HEK293 (cell line): ENCODE measurements at regions not wholly inside any gene's neighbourhood (a gene's known extent, or its start where the extent isn't known, plus 50 kb on each side); places are given as distances from the start of the nearest gene placed in this dataset.

Source experiments
- CTCF ChIA-PET: fragments of 350-600 bp; formaldehyde crosslinking; extraction: SDS; loops from one replicate; lab custom pipeline; 2021; ENCODE audit warnings: antibody characterized with exemption; lab: Yijun Ruan, JAX
- POLR2A ChIA-PET: fragments of 300-600 bp; formaldehyde crosslinking; extraction: SDS; loops from one replicate; lab custom pipeline; 2020; ENCODE audit warnings: antibody characterized with exemption, inconsistent platforms; lab: Yijun Ruan, JAX
- H3K27ac ChIP-seq: fragments of 200-500 bp; sonication (Bioruptor generic); 2 replicates; pipeline ENCODE4 v1.5.1; 2014; ENCODE audit warnings: low read depth, low read length, control low read depth, inconsistent platforms; ENCODE audit errors: extremely low read depth
- H3K36me3 ChIP-seq, 2 experiments: fragments of 200-500 bp in 1 of 2; sonication (Bioruptor generic) in 1 of 2; 1 replicate in 1 of 2; 2 replicates in 1 of 2; pipeline ENCODE4 v1.5.1; 2014 to 2017; ENCODE audit warnings: inconsistent platforms in 2 of 2, low read length in 2 of 2; ENCODE audit not compliant: control insufficient read depth in 2 of 2, insufficient read depth in 1 of 2
- H3K4me1 ChIP-seq: fragments of 200-500 bp; sonication (Bioruptor generic); 2 replicates; pipeline ENCODE4 v1.5.1; 2014; ENCODE audit warnings: mild to moderate bottlenecking, low read length, inconsistent platforms; ENCODE audit not compliant: control insufficient read depth, insufficient read depth
- H3K4me3 ChIP-seq: 2 replicates; pipeline ENCODE4 v1.5.1; 2011; ENCODE audit warnings: low read depth, mild to moderate bottlenecking, control low read depth, low read length, moderate library complexity
- H3K9me3 ChIP-seq: fragments of 200-500 bp; sonication (Bioruptor generic); 2 replicates; pipeline ENCODE4 v1.5.1; 2014; ENCODE audit warnings: low read depth, low read length, inconsistent platforms; ENCODE audit not compliant: control insufficient read depth, insufficient read depth
- BCL11A ChIP-seq: fragments of 450-650 bp; formaldehyde crosslinking; IDR thresholded peaks from 2 replicates; pipeline ENCODE4 v1.5.1; 2016; ENCODE audit warnings: low read depth, missing biosample characterization, missing genetic modification characterization
- ELK4 ChIP-seq: IDR thresholded peaks from 2 replicates; pipeline ENCODE4 v1.6.1; 2011; ENCODE audit warnings: mild to moderate bottlenecking, low read depth, low read length, borderline replicate concordance
- GLIS2 ChIP-seq: fragments of 450-650 bp; formaldehyde crosslinking; IDR thresholded peaks from 2 replicates; pipeline ENCODE4 v1.5.1; 2016; ENCODE audit warnings: missing biosample characterization, missing genetic modification characterization
- KLF1 ChIP-seq: fragments of 450-650 bp; formaldehyde crosslinking; IDR thresholded peaks from 2 replicates; pipeline ENCODE4 v1.5.1; 2016; ENCODE audit warnings: missing biosample characterization, missing genetic modification characterization
- KLF17 ChIP-seq: fragments of 450-650 bp; formaldehyde crosslinking; IDR thresholded peaks from 2 replicates; pipeline ENCODE4 v1.5.1; 2016; ENCODE audit warnings: missing biosample characterization, missing genetic modification characterization
- SCRT2 ChIP-seq: fragments of 450-650 bp; formaldehyde crosslinking; IDR thresholded peaks from 2 replicates; pipeline ENCODE4 v1.5.1; 2016; ENCODE audit warnings: missing biosample characterization, missing genetic modification characterization
- SETDB1 ChIP-seq: IDR thresholded peaks from one replicate; pipeline ENCODE4 v1.6.1; 2017; ENCODE audit warnings: mild to moderate bottlenecking, low read length, moderate library complexity, mixed read lengths; ENCODE audit not compliant: insufficient read length
- YY2 ChIP-seq: fragments of 450-650 bp; formaldehyde crosslinking; IDR thresholded peaks from 2 replicates; pipeline ENCODE4 v1.5.1; 2016; ENCODE audit warnings: missing biosample characterization, missing genetic modification characterization
- ZBTB17 ChIP-seq: fragments of 450-650 bp; formaldehyde crosslinking; IDR thresholded peaks from 2 replicates; pipeline ENCODE4 v1.5.1; 2016; ENCODE audit warnings: missing biosample characterization, missing genetic modification characterization
- ZBTB20 ChIP-seq: fragments of 450-650 bp; formaldehyde crosslinking; IDR thresholded peaks from 2 replicates; pipeline ENCODE4 v1.5.1; 2016; ENCODE audit warnings: missing biosample characterization, missing genetic modification characterization
- ZBTB26 ChIP-seq: fragments of 450-650 bp; formaldehyde crosslinking; optimal IDR thresholded peaks from 2 replicates; pipeline ENCODE3; 2016; ENCODE audit warnings: missing biosample characterization, mild to moderate bottlenecking, missing genetic modification characterization
- ZBTB8A ChIP-seq: fragments of 450-650 bp; formaldehyde crosslinking; IDR thresholded peaks from 2 replicates; pipeline ENCODE4 v1.5.1; 2016; ENCODE audit warnings: missing biosample characterization, missing genetic modification characterization
- ZNF121 ChIP-seq: fragments of 450-650 bp; formaldehyde crosslinking; IDR thresholded peaks from 2 replicates; pipeline ENCODE4 v1.5.1; 2016; ENCODE audit warnings: missing biosample characterization, missing genetic modification characterization
- ZNF138 ChIP-seq: fragments of 450-650 bp; formaldehyde crosslinking; IDR thresholded peaks from 2 replicates; pipeline ENCODE4 v1.5.1; 2016; ENCODE audit warnings: missing biosample characterization, missing genetic modification characterization, borderline replicate concordance
- ZNF214 ChIP-seq: fragments of 450-650 bp; formaldehyde crosslinking; IDR thresholded peaks from 2 replicates; pipeline ENCODE4 v1.5.1; 2017; ENCODE audit warnings: missing biosample characterization, mild to moderate bottlenecking, missing genetic modification characterization, borderline replicate concordance
- ZNF274 ChIP-seq, 2 experiments: fragments of 200-500 bp in 1 of 2; fragments of 450-650 bp in 1 of 2; sonication (Bioruptor generic) in 1 of 2; formaldehyde crosslinking in 1 of 2; IDR thresholded peaks; 2 replicates each; pipeline versions ENCODE4 v1.5.1 to v1.6.1; 2014 to 2016; ENCODE audit warnings: borderline replicate concordance in 1 of 2, inconsistent platforms in 1 of 2, low read length in 1 of 2, missing biosample characterization in 1 of 2, missing genetic modification characterization in 1 of 2
- ZNF423 ChIP-seq: fragments of 450-650 bp; formaldehyde crosslinking; IDR thresholded peaks from 2 replicates; pipeline ENCODE4 v1.5.1; 2016; ENCODE audit warnings: missing biosample characterization, missing genetic modification characterization
- ZNF48 ChIP-seq: fragments of 450-650 bp; formaldehyde crosslinking; IDR thresholded peaks from 2 replicates; pipeline ENCODE4 v1.5.1; 2016; ENCODE audit warnings: missing biosample characterization, missing genetic modification characterization
- ZNF488 ChIP-seq: fragments of 450-650 bp; formaldehyde crosslinking; IDR thresholded peaks from 2 replicates; pipeline ENCODE4 v1.5.1; 2016; ENCODE audit warnings: missing biosample characterization, missing genetic modification characterization
- ZNF624 ChIP-seq: fragments of 450-650 bp; formaldehyde crosslinking; IDR thresholded peaks from 2 replicates; pipeline ENCODE4 v1.5.1; 2017; ENCODE audit warnings: missing biosample characterization, missing genetic modification characterization
- ZNF843 ChIP-seq: fragments of 450-650 bp; formaldehyde crosslinking; IDR thresholded peaks from 2 replicates; pipeline ENCODE4 v1.5.1; 2016; ENCODE audit warnings: missing biosample characterization, missing genetic modification characterization
- ZSCAN18 ChIP-seq: fragments of 450-650 bp; formaldehyde crosslinking; IDR thresholded peaks from 2 replicates; pipeline ENCODE4 v1.5.1; 2016; ENCODE audit warnings: missing biosample characterization, missing genetic modification characterization

- Histone ChIP-seq H3K4me1 (0 out of 2 replicates have a peak, but pooled peaks cover 3% of the 10 kb centered on the region), H3K9me3 (no peaks in the 10 kb centered on the region), H3K36me3 (no peaks in the 10 kb centered on the region), H3K27ac (no peak overlapping the region)
- ChIA-PET CTCF (no interaction called here), POLR2A (no interaction called here)
- no peak for TF ChIP-seq ZNF214 (tag by site-specific recombination)
- no peak for TF ChIP-seq ELK4
- TF ChIP-seq YY2 (tag by site-specific recombination), result no peak
- no peak for TF ChIP-seq KLF1 (tag by site-specific recombination)
- no peak for TF ChIP-seq ZBTB20 (tag by site-specific recombination)
- TF ChIP-seq, all 188 proteins: peak for 0
- H3K4me3 ChIP-seq, result no peak overlapping the region
These were observed 707.9 kb downstream of the RFPL4B start for GRCh38 chr6:113055061-113055460.

- no peak for TF ChIP-seq GLIS2 (tag by site-specific recombination)
- no peak for TF ChIP-seq ZBTB26 (tag by site-specific recombination)
- no peak for TF ChIP-seq KLF17 (tag by site-specific recombination)
- TF ChIP-seq ZNF274 (IDR thresholded peaks at IDR 0.05; ENCODE audit: low read length), result no peak
- TF ChIP-seq ZNF274 (tag by site-specific recombination; IDR thresholded peaks at IDR 0.05; ENCODE audit: borderline replicate concordance), result no peak
- no peak for TF ChIP-seq ZNF423 (tag by site-specific recombination)
- TF ChIP-seq ZNF843, result no peak
- TF ChIP-seq ZNF624 (tag by site-specific recombination), result no peak
- TF ChIP-seq SETDB1, result no peak
- 0 out of 2 replicates have a peak, but pooled peaks cover 1% of the 10 kb centered on the region for H3K4me1 ChIP-seq
- H3K36me3 ChIP-seq, result no peaks in the 10 kb centered on the region
- H3K9me3 ChIP-seq, result no peaks in the 10 kb centered on the region
- no peak overlapping the region for H3K4me3 ChIP-seq
- H3K27ac ChIP-seq, result no peak overlapping the region
- CTCF ChIA-PET, result interaction anchor here (0.6 kb wide), 1 partner anchor 38 kb away, joined by 3 read pairs; no protein-coding TSS in a partner anchor
- POLR2A ChIA-PET, result no interaction called here
These were observed 708.9 kb downstream of the RFPL4B start for GRCh38 chr6:113055998-113056397.

- no peak overlapping the region for H3K4me3 ChIP-seq
- no peaks in the 10 kb centered on the region for H3K4me1 ChIP-seq
- TF ChIP-seq ZSCAN18 (tag by site-specific recombination) (no peak), ZNF121 (tag by site-specific recombination) (no peak), ZNF488 (no peak), SCRT2 (tag by site-specific recombination) (no peak), ZNF48 (tag by site-specific recombination) (no peak), ZBTB8A (tag by site-specific recombination) (no peak), BCL11A (no peak), ZBTB17 (tag by site-specific recombination) (no peak), ZNF138 (tag by site-specific recombination) (no peak)
- H3K9me3 ChIP-seq, result no peaks in the 10 kb centered on the region
- POLR2A ChIA-PET, result no interaction called here
- H3K27ac ChIP-seq, result no peak overlapping the region
- CTCF ChIA-PET, result interaction anchor here (1.2 kb wide), 1 partner anchor 822 kb away, joined by 3 read pairs; no protein-coding TSS in a partner anchor
- no peaks in the 10 kb centered on the region for H3K36me3 ChIP-seq
These were observed 710.5 kb downstream of the RFPL4B start for GRCh38 chr6:113057567-113058053.
